H9 (cell line): ENCODE measurements at regions not wholly inside any gene's neighbourhood (a gene's known extent, or its start where the extent isn't known, plus 50 kb on each side); places are given as distances from the start of the nearest gene placed in this dataset.

Experiments used
- DNase-seq: peaks from one replicate; pipeline ENCODE4 v3.0.0-alpha.2; 2017
- H2AFZ ChIP-seq: one replicate; pipeline ENCODE4 v1.6.1; 2013; ENCODE audit warnings: mild to moderate bottlenecking, low read length, control low read depth, moderate library complexity
- H2AK5ac ChIP-seq: 2 replicates; pipeline ENCODE4 v1.6.1; 2013; ENCODE audit warnings: low read length, control low read depth, mixed read lengths; ENCODE audit not compliant: insufficient read length
- H2BK120ac ChIP-seq: one replicate; pipeline ENCODE4 v1.6.1; 2013; ENCODE audit warnings: low read depth, mild to moderate bottlenecking, low read length, control low read depth, inconsistent platforms; ENCODE audit not compliant: poor library complexity, severe bottlenecking
- H2BK12ac ChIP-seq: 2 replicates; pipeline ENCODE4 v1.6.1; 2013; ENCODE audit warnings: low read length, control low read depth, mixed read lengths, low read depth; ENCODE audit not compliant: insufficient read length
- H2BK15ac ChIP-seq: 2 replicates; pipeline ENCODE4 v1.6.1; 2013; ENCODE audit warnings: low read depth, low read length, control low read depth
- H2BK20ac ChIP-seq: one replicate; pipeline ENCODE4 v1.6.1; 2013; ENCODE audit warnings: low read depth, mild to moderate bottlenecking, low read length, control low read depth, inconsistent platforms; ENCODE audit not compliant: poor library complexity, severe bottlenecking
- H2BK5ac ChIP-seq: 2 replicates; pipeline ENCODE4 v1.6.1; 2013; ENCODE audit warnings: low read length, control low read depth, mixed read lengths; ENCODE audit not compliant: insufficient read length
- H3K14ac ChIP-seq: 2 replicates; pipeline ENCODE4 v1.6.1; 2013; ENCODE audit warnings: low read length, control low read depth; ENCODE audit not compliant: insufficient read depth
- H3K18ac ChIP-seq: 2 replicates; pipeline ENCODE4 v1.6.1; 2013; ENCODE audit warnings: low read depth, mild to moderate bottlenecking, mixed read lengths, low read length, control low read depth; ENCODE audit not compliant: insufficient read length
- H3K23ac ChIP-seq: 2 replicates; pipeline ENCODE4 v1.6.1; 2013; ENCODE audit warnings: low read length, control low read depth, mixed read lengths, low read depth; ENCODE audit not compliant: insufficient read length
- H3K23me2 ChIP-seq: 2 replicates; pipeline ENCODE4 v1.6.1; 2013; ENCODE audit warnings: low read depth, mild to moderate bottlenecking, mixed read lengths, low read length, control low read depth; ENCODE audit not compliant: insufficient read length, poor library complexity, severe bottlenecking
- H3K27ac ChIP-seq: 2 replicates; pipeline ENCODE4 v1.5.1; 2013; ENCODE audit warnings: low read length, control low read depth, mixed read lengths, low read depth; ENCODE audit not compliant: insufficient read length
- H3K27me3 ChIP-seq: 2 replicates; pipeline ENCODE4 v1.6.1; 2013; ENCODE audit warnings: low read length, control low read depth, inconsistent platforms; ENCODE audit not compliant: insufficient read depth
- H3K4ac ChIP-seq: 2 replicates; pipeline ENCODE4 v1.6.1; 2013; ENCODE audit warnings: low read depth, mild to moderate bottlenecking, control low read depth, inconsistent platforms, low read length, moderate library complexity
- H3K4me1 ChIP-seq: 2 replicates; pipeline ENCODE4 v1.6.1; 2013; ENCODE audit warnings: low read length, control low read depth, inconsistent platforms; ENCODE audit not compliant: insufficient read depth
- H3K4me2 ChIP-seq: 2 replicates; pipeline ENCODE4 v1.6.1; 2013; ENCODE audit warnings: low read length, control low read depth, mixed read lengths; ENCODE audit not compliant: insufficient read length, insufficient read depth
- H3K56ac ChIP-seq: 2 replicates; pipeline ENCODE4 v1.6.1; 2013; ENCODE audit warnings: low read depth, mild to moderate bottlenecking, mixed read lengths, low read length, control low read depth; ENCODE audit not compliant: insufficient read length
- H3K79me1 ChIP-seq: 2 replicates; pipeline ENCODE4 v1.6.1; 2013; ENCODE audit warnings: low read depth, mild to moderate bottlenecking, moderate library complexity, low read length, control low read depth, inconsistent platforms; ENCODE audit not compliant: insufficient read depth, poor library complexity, severe bottlenecking
- H3K79me2 ChIP-seq: 2 replicates; pipeline ENCODE4 v1.6.1; 2013; ENCODE audit warnings: low read length, control low read depth, inconsistent platforms; ENCODE audit not compliant: insufficient read depth
- H3K9ac ChIP-seq: 2 replicates; pipeline ENCODE4 v1.6.1; 2013; ENCODE audit warnings: low read length, control low read depth, mixed read lengths; ENCODE audit not compliant: insufficient read length; ENCODE audit errors: extremely low read depth
- H3K9me3 ChIP-seq: one replicate; pipeline ENCODE4 v1.6.1; 2013; ENCODE audit warnings: low read depth, low read length, inconsistent platforms; ENCODE audit not compliant: control insufficient read depth
- H3T11ph ChIP-seq: one replicate; pipeline ENCODE4 v1.6.1; 2013; ENCODE audit warnings: mild to moderate bottlenecking, low read length, control low read depth, inconsistent platforms
- H4K20me1 ChIP-seq: one replicate; pipeline ENCODE4 v1.6.1; 2013; ENCODE audit not compliant: control insufficient read depth, insufficient read length, insufficient read depth
- H4K5ac ChIP-seq: 2 replicates; pipeline ENCODE4 v1.6.1; 2013; ENCODE audit warnings: low read depth, mild to moderate bottlenecking, mixed read lengths, low read length, control low read depth; ENCODE audit not compliant: insufficient read length
- H4K8ac ChIP-seq: replicated peaks from 2 replicates; pipeline ENCODE4 v1.6.1; 2013; ENCODE audit warnings: low read length, control low read depth, mixed read lengths, low read depth; ENCODE audit not compliant: insufficient read length
- H4K91ac ChIP-seq: 2 replicates; pipeline ENCODE4 v1.6.1; 2013; ENCODE audit warnings: low read depth, mild to moderate bottlenecking, moderate library complexity, mixed read lengths, low read length, control low read depth; ENCODE audit not compliant: insufficient read length
- H3K27ac Mint-ChIP-seq, 3 experiments: 2 replicates in 2 of 3; 3 replicates in 1 of 3; pipeline ENCODE4 v1.8.0; 2020 to 2021; ENCODE audit warnings: mixed read lengths in 3 of 3, mild to moderate bottlenecking in 1 of 3, moderate library complexity in 1 of 3
- H3K27me3 Mint-ChIP-seq: 2 replicates; pipeline ENCODE4 v1.8.0; 2021; ENCODE audit warnings: low read depth, mild to moderate bottlenecking, moderate library complexity, mixed read lengths
- H3K36me3 Mint-ChIP-seq, 3 experiments: 2 replicates in 2 of 3; 3 replicates in 1 of 3; pipeline ENCODE4 v1.8.0; 2020 to 2021; ENCODE audit warnings: low read depth in 3 of 3, mixed read lengths in 3 of 3; ENCODE audit not compliant: insufficient read depth in 1 of 3
- H3K4me1 Mint-ChIP-seq, 2 experiments: 2 replicates each; pipeline ENCODE4 v1.8.0; 2020; ENCODE audit warnings: mixed read lengths in 2 of 2
- H3K4me3 Mint-ChIP-seq, 2 experiments: 2 replicates in 1 of 2; 3 replicates in 1 of 2; pipeline ENCODE4 v1.8.0; 2020 to 2021; ENCODE audit warnings: mild to moderate bottlenecking in 2 of 2, mixed read lengths in 2 of 2, moderate library complexity in 1 of 2
- H3K9me3 Mint-ChIP-seq, 2 experiments: 2 replicates in 1 of 2; 3 replicates in 1 of 2; pipeline ENCODE4 v1.8.0; 2020; ENCODE audit warnings: mild to moderate bottlenecking in 2 of 2, mixed read lengths in 2 of 2, moderate library complexity in 1 of 2
- WGBS: extraction: QIAGEN DNeasy Blood & Tissue Kit; methylation state at CpG from one replicate; pipeline ENCODE4 v1.1.7; 2013; ENCODE audit warnings: missing lambda C conversion rate, low lambda C conversion rate, mixed read lengths; ENCODE audit not compliant: insufficient read length; ENCODE audit errors: extremely low coverage; 5-methylcytosine and 5-hydroxymethylcytosine counted together
- TF ChIP-seq, protein P1 (sequence below): fragments of 200-600 bp; sonication (generic); conservative IDR thresholded peaks from 3 replicates; pipeline ENCODE4 v1.8.0; 2021; ENCODE audit warnings: antibody characterized with exemption, mild to moderate bottlenecking

DNA sequence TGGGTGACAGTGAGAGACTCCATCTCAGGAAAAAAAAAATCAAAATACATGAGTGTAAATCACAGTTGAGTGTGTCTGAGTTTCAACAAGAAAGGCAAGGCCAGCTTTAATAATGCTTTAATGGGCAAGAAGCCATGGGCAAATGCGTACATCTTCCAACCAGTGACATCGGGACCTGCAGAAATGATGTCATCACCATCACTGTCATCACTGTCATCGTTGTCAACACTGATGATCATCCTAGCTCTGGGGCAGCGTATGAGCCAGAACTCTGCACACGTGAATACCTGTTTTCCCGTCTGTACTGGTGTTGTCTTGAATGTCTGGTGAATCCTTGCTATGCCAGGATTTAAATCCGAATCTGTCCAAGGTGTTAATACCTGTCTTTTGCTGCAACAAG is 712.5 kb downstream of the BRD1 start:
- Histone ChIP-seq H4K5ac (no peak overlapping the region), H3K27ac (no peak overlapping the region), H2AK5ac (no peak overlapping the region), H3K79me1 (no peaks in the 10 kb centered on the region), H3K23ac (no peak overlapping the region), H3K27me3 (no peaks in the 10 kb centered on the region), H3K23me2 (no peaks in the 10 kb centered on the region), H3K18ac (no peak overlapping the region), H3K4me2 (no peak overlapping the region), H3K79me2 (no peaks in the 10 kb centered on the region), H2AFZ (no peak overlapping the region), H3K14ac (no peak overlapping the region), H3K9me3 (no peaks in the 10 kb centered on the region), H3T11ph (no peak overlapping the region), H3K9ac (no peak overlapping the region), H4K20me1 (no peaks in the 10 kb centered on the region), H3K4me1 (peaks cover 2% of the 10 kb centered on the region; the same call in 1 of the 2 replicates), H2BK5ac (no peak overlapping the region), H2BK120ac (no peak overlapping the region), H2BK15ac (no peak overlapping the region), H4K8ac (no peak overlapping the region), H4K91ac (no peak overlapping the region), H3K56ac (no peak overlapping the region), H2BK20ac (no peak overlapping the region), H2BK12ac (no peak overlapping the region), H3K4ac (no peak overlapping the region)
- WGBS: no CpG with 5 or more reads among the region's 7 CpGs
- Mint-ChIP-seq H3K4me3 (no peak overlapping the region), H3K27ac (no peak overlapping the region), H3K36me3 (no peaks in the 10 kb centered on the region), H3K9me3 (no peaks in the 10 kb centered on the region), H3K27me3 (peaks cover 3% of the 10 kb centered on the region), H3K4me1 (peaks cover 15% of the 10 kb centered on the region in 2 experiments)
- TF ChIP-seq, protein P1, sequence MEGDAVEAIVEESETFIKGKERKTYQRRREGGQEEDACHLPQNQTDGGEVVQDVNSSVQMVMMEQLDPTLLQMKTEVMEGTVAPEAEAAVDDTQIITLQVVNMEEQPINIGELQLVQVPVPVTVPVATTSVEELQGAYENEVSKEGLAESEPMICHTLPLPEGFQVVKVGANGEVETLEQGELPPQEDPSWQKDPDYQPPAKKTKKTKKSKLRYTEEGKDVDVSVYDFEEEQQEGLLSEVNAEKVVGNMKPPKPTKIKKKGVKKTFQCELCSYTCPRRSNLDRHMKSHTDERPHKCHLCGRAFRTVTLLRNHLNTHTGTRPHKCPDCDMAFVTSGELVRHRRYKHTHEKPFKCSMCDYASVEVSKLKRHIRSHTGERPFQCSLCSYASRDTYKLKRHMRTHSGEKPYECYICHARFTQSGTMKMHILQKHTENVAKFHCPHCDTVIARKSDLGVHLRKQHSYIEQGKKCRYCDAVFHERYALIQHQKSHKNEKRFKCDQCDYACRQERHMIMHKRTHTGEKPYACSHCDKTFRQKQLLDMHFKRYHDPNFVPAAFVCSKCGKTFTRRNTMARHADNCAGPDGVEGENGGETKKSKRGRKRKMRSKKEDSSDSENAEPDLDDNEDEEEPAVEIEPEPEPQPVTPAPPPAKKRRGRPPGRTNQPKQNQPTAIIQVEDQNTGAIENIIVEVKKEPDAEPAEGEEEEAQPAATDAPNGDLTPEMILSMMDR: no peak
- no peak for DNase-seq
